ENCODE measurements at regions not wholly inside any gene's neighbourhood (a gene's known extent, or its start where the extent isn't known, plus 50 kb on each side); places are given as distances from the start of the nearest gene placed in this dataset.

DNA sequence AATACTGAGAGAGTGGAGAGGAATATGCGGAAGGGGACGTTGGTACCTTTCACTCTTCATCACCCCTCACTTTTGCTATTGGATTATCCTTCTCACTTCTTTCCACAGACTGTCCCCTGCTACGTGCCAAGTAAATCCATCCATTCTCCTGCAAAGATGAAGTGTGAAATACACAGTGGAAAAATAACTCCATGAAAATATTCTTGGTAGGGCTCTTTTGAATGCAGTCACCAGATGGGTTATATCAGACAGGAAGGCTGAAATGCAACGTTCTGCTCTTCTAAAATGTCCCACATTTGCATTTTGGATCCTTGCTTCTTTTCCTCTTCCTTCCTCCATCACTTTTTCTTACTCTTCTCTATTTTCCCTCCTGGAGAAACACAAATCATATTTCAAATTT, 510.3 kb upstream of the CLINT1 start:
- DNase-seq (ENCODE audit: low read depth), result no peak
- no peak overlapping the region for H3K4me3 ChIP-seq (ENCODE audit: low read depth, low read length)
- no peak for TF ChIP-seq CTCF (conservative IDR thresholded peaks at IDR 0.05; ENCODE audit: low read depth, low read length)

GRCh38 chr5:158368686-158369085, 509.7 kb upstream of the CLINT1 start:
- no peak for DNase-seq (ENCODE audit: low read depth)
- no peak overlapping the region for H3K4me3 ChIP-seq (ENCODE audit: low read depth, low read length)
- no peak for TF ChIP-seq CTCF (conservative IDR thresholded peaks at IDR 0.05; ENCODE audit: low read depth, low read length)

DNA sequence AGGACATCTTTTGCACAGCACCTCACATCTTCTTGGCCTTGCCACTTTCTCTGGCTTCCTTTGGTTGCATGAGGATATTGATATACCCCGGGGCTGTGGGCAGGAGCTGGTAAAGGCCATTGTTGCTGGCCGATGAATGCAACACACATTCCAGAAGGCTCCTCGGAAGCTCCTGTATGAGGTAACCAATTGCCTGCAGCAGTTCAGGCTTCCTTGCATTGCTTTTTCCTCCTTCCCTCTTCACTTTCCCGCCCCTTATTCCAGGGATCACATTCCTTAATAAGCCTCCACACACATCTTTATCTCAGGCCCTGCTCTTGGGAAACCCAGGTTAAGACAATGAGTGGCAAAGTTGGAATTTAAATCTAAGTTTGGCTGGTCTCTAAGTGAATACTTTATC, 505.4 kb upstream of the CLINT1 start:
- no peak for TF ChIP-seq CTCF (conservative IDR thresholded peaks at IDR 0.05; ENCODE audit: low read depth, low read length)
- no peak for DNase-seq (ENCODE audit: low read depth)
- no peak overlapping the region for H3K4me3 ChIP-seq (ENCODE audit: low read depth, low read length)

DNA sequence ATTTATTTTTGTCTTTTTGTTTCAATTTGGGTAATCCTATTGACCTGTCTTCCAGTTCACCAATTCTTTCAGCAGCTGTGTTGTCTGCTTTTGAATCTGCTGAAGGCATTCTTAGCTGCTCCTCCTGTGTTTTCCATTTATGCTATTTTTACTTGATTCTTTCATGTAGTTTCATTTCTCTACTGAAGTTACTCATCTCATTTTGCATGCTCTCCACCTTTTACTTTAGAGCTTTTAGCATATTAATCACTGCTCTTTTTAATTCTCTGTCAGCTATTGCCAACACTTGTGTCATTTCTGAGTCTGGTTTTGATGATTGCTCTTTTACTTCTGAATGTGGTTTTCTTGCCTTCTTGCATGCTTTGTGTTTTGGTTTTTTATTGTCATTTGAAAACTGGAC, 496.0 kb upstream of the CLINT1 start:
- no peak for TF ChIP-seq CTCF (conservative IDR thresholded peaks at IDR 0.05; ENCODE audit: low read depth, low read length)
- no peak for DNase-seq (ENCODE audit: low read depth)

DNA sequence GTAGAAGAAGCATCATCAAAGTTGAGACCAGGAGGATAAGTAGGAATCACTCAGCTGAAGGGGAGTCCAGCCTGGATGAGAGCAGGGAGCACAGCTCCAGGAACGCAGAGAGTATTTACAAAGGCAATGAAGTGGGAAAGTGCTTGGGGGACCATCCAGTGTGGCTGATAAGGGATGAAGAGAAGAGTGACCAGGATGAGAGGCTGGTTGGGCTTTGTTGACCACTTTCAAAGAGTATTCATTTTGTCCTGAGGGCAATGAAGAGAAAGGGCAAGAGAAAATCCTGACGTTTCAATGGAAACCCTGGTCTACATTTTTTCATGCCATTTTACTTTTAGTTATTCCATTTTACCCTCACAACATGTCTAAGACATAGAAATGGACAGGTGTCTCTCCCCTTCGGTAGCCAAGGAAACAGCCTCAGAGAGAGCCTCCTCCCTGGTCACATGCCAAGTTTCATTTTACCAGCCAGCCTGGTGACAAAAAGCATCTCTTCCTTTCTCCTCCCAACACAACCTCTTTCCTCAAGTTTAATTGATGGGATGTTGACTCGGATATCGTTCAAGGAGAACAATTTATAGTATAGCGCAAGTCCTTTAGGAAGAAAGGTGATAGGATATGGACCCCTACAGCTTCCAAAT, 492.7 kb upstream of the CLINT1 start:
- no peak overlapping the region for H3K4me3 ChIP-seq (ENCODE audit: low read depth, low read length)
- no peak for DNase-seq (ENCODE audit: low read depth)
- no peak for TF ChIP-seq CTCF (conservative IDR thresholded peaks at IDR 0.05; ENCODE audit: low read depth, low read length)

More for the DNA sequence above, 496.0 kb upstream of the CLINT1 start:
- H3K4me3 ChIP-seq (ENCODE audit: low read depth, low read length), result no peak overlapping the region

GRCh38 chr5:158349987-158350386, 491.0 kb upstream of the CLINT1 start:
- TF ChIP-seq CTCF (conservative IDR thresholded peaks at IDR 0.05; ENCODE audit: low read depth, low read length), result no peak
- no peak overlapping the region for H3K4me3 ChIP-seq (ENCODE audit: low read depth, low read length)
- no peak for DNase-seq (ENCODE audit: low read depth)

DNA sequence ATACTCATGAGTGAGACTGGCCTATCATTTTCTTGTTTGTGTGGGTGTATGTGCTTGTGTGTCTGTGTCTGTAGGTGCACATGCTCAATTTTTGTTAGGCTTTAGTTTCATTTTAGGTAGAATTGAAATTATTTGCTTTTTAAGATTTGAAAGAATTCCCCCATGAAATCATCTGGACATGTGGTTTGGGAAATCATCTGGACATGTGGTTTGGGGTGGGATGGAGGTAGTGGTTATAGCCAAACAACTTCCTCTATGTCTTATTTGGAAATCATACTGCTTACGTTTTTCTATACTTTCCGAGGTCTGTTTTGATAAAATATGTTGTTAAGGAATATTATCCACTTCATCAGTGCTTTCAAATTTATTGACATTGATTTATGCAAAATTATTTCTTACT, 485.4 kb upstream of the CLINT1 start:
- no peak for TF ChIP-seq CTCF (conservative IDR thresholded peaks at IDR 0.05; ENCODE audit: low read depth, low read length)
- H3K4me3 ChIP-seq (ENCODE audit: low read depth, low read length), result no peak overlapping the region
- DNase-seq (ENCODE audit: low read depth), result no peak
